ENCODE measurements at regions not wholly inside any gene's neighbourhood (a gene's known extent, or its start where the extent isn't known, plus 50 kb on each side); places are given as distances from the start of the nearest gene placed in this dataset.

DNA sequence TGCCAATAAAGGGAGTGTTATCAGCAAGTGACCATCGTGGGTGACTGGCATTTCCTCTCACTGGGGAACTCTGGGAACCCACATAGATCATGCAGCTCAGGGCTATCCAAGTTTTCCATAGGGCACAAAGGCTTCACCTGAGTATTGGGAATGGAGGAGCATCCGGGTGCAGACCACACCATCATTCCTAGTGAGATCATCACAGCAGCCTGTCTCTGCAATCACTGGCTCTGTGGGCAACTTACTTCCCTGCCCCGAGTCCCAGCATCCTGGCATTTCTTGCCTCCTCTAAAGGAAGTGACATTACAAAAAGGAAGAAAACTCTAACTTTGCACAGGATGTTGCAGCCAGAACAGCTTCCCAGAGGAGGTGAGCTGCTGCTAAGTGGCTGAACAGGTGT, 80.6 kb upstream of the SHB start:
- Histone ChIP-seq H3K36me3 (ENCODE audit: control insufficient read depth, insufficient read depth, low read length) (no peaks in the 10 kb centered on the region), H3K9ac (ENCODE audit: low read length) (no peak overlapping the region), H3K4me1 (ENCODE audit: control insufficient read depth, insufficient read depth, low read length) (no peaks in the 10 kb centered on the region), H3K27me3 (ENCODE audit: control insufficient read depth, insufficient read depth, low read length) (no peaks in the 10 kb centered on the region), H3K27ac (ENCODE audit: low read depth, low read length) (no peak overlapping the region), H3K4me3 (ENCODE audit: low read length) (no peak overlapping the region)

DNA sequence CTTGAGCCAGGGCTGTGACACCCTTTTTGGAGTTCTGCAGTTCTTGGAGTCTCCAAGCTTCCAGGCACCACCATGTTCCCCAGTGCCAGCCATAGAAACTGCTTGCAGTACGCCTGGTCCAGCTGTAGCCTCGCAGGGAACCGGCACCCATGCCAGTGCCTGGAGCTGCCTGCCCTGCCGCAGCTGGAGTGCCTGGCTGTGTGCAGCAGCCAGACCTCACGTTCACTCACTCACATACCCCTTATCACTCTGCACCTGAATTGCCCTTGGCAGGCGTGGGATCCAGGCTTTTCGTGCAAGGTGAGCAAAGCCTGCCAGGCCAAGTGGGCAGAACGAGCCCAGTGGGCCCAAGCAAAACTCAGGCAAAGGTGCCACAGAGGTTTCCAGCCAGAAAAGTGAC, 77.8 kb upstream of the SHB start:
- H3K27me3 ChIP-seq (ENCODE audit: control insufficient read depth, insufficient read depth, low read length): no peaks in the 10 kb centered on the region
- no peaks in the 10 kb centered on the region for H3K4me1 ChIP-seq (ENCODE audit: control insufficient read depth, insufficient read depth, low read length)
- H3K9ac ChIP-seq (ENCODE audit: low read length): no peak overlapping the region
- no peak overlapping the region for H3K4me3 ChIP-seq (ENCODE audit: low read length)
- H3K27ac ChIP-seq (ENCODE audit: low read depth, low read length): no peak overlapping the region
- no peaks in the 10 kb centered on the region for H3K36me3 ChIP-seq (ENCODE audit: control insufficient read depth, insufficient read depth, low read length)

DNA sequence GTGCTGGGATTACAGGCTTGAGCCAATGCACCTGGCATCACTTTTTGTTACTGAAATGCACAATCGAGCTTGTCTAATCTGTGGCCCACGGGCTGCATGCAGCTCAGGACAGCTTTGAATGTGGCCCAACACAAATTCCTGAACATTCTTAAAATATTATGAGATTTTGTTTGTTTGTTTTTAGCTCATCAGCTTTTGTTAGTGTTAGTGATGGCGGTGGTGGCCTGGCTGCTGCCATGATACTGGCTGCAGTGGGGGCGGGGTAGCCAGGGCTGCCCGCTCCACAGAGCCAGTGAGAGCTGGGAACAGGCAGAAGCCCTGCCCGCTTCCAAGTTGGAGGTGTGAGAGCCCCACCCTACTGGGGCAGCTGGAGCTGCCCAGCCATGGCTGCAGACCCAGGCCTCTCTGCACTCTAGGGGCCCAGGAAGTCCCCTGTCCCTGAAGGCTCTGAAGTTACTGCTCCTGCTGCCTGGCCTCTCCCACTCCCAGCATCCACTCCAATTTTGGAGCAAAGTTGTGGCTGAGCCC, 76.6 kb upstream of the SHB start:
- Histone ChIP-seq H3K27ac (ENCODE audit: low read depth, low read length) (no peak overlapping the region), H3K4me3 (ENCODE audit: low read length) (no peak overlapping the region), H3K4me1 (ENCODE audit: control insufficient read depth, insufficient read depth, low read length) (no peaks in the 10 kb centered on the region), H3K9ac (ENCODE audit: low read length) (no peak overlapping the region), H3K36me3 (ENCODE audit: control insufficient read depth, insufficient read depth, low read length) (no peaks in the 10 kb centered on the region), H3K27me3 (ENCODE audit: control insufficient read depth, insufficient read depth, low read length) (no peaks in the 10 kb centered on the region)

DNA sequence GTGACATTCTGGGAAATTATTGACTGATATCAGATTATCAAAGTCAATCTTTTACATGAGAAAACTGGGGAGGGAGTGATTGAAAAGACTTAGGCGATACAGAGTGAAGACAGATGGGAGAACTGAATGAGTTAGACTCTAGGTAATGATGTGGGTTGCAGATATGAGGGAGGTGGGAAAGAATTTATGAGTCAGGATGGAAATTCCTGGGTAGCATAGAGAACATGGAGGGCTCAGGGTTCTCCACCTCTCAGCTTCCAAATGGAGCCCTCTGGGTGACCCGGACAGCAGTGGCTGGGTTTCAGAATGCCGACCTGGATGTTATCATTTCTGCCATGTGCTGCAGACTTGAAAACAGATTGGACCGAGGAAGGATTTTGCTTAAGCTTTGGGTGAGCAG, 75.4 kb upstream of the SHB start:
- no peak overlapping the region for H3K27ac ChIP-seq (ENCODE audit: low read depth, low read length)
- no peak overlapping the region for H3K9ac ChIP-seq (ENCODE audit: low read length)
- no peak overlapping the region for H3K4me3 ChIP-seq (ENCODE audit: low read length)
- no peaks in the 10 kb centered on the region for H3K27me3 ChIP-seq (ENCODE audit: control insufficient read depth, insufficient read depth, low read length)
- H3K4me1 ChIP-seq (ENCODE audit: control insufficient read depth, insufficient read depth, low read length): no peaks in the 10 kb centered on the region
- no peaks in the 10 kb centered on the region for H3K36me3 ChIP-seq (ENCODE audit: control insufficient read depth, insufficient read depth, low read length)

DNA sequence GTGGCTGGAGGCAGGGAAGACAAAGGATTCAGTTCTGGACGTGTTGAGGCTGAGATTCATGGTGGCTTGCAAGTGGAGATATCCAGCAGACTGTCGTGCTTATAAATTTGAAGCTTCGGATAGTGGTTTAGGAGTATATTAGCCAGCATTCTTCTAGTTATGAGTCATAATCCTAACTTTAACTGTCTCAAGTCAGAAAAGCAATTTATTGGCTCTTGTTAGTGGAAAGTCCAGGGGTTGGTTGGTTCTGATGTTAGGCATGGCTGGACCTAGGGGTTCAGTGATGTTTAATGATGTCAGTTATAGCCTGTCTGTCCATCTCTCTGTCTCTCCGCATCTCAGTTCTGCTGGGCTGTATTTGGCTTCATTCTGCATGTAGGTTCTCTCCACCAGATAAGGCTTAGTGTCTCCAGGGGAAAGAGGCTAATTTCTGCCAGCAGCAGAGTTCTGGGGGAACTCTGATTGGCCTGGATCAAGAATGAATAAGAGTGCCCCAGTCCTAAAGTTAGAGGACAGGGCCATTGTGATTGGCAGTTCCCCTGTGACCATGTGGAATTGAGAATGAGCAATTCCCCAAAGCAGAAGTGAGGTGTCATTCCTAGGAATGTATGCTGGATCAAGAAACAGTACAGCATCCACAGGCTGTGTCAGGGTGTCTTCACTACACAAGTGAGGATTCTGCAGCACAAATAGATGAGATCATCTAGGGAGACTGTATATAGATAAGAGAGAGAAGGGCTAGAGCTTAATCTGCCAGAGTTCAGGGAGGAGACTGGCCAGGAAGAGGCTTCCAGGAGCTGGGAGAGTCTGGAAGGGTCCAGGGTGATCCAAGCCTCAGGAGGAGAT, 72.9 kb upstream of the SHB start:
- H3K4me3 ChIP-seq (ENCODE audit: low read length): no peak overlapping the region
- H3K4me1 ChIP-seq (ENCODE audit: control insufficient read depth, insufficient read depth, low read length): no peaks in the 10 kb centered on the region
- H3K27me3 ChIP-seq (ENCODE audit: control insufficient read depth, insufficient read depth, low read length): no peaks in the 10 kb centered on the region
- H3K36me3 ChIP-seq (ENCODE audit: control insufficient read depth, insufficient read depth, low read length): no peaks in the 10 kb centered on the region
- no peak overlapping the region for H3K9ac ChIP-seq (ENCODE audit: low read length)
- H3K27ac ChIP-seq (ENCODE audit: low read depth, low read length): no peak overlapping the region

DNA sequence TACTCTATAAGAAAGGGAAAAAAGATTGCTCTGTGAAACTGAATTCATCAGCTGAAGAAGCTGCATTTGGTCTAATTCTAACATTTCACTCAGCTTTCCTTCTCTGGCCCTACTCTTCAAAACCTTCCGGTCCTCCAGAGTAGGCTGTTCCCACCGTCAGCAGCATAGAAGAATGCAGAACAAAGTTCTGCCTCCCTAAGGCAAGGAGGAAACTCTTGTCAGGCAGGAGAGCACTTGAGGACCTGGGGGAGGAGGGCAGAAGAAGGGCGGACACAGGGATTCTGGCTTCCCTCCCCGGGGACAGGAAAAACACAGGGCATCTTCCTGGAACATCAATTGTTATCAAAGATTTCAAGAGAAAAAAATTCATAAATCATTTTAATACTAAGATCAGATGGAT, 69.2 kb upstream of the SHB start:
- H3K4me3 ChIP-seq (ENCODE audit: low read length): no peak overlapping the region
- no peaks in the 10 kb centered on the region for H3K27me3 ChIP-seq (ENCODE audit: control insufficient read depth, insufficient read depth, low read length)
- no peaks in the 10 kb centered on the region for H3K4me1 ChIP-seq (ENCODE audit: control insufficient read depth, insufficient read depth, low read length)
- no peak overlapping the region for H3K9ac ChIP-seq (ENCODE audit: low read length)
- no peaks in the 10 kb centered on the region for H3K36me3 ChIP-seq (ENCODE audit: control insufficient read depth, insufficient read depth, low read length)
- no peak overlapping the region for H3K27ac ChIP-seq (ENCODE audit: low read depth, low read length)

DNA sequence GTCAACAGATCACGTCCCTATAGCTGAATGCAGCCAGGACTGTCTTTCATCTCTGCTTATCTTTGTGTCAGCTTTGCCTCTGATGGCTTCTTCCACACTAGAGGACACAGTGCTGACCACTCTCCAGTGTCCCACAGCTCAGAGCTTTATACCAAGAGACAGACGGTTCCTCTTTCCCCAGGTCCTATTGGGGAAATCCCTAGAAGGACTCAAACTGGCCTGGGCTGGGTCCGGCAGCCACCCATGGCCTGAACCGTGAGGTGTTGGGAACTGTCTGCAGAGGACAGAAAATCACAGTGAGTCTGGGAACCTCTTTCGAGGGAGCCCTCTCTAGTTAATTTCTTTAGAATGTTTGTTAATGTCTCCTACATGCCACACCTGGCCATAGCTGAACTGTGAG, 68.3 kb upstream of the SHB start:
- Histone ChIP-seq H3K4me1 (ENCODE audit: control insufficient read depth, insufficient read depth, low read length) (no peaks in the 10 kb centered on the region), H3K9ac (ENCODE audit: low read length) (no peak overlapping the region), H3K27me3 (ENCODE audit: control insufficient read depth, insufficient read depth, low read length) (no peaks in the 10 kb centered on the region), H3K4me3 (ENCODE audit: low read length) (no peak overlapping the region), H3K36me3 (ENCODE audit: control insufficient read depth, insufficient read depth, low read length) (no peaks in the 10 kb centered on the region), H3K27ac (ENCODE audit: low read depth, low read length) (no peak overlapping the region)

DNA sequence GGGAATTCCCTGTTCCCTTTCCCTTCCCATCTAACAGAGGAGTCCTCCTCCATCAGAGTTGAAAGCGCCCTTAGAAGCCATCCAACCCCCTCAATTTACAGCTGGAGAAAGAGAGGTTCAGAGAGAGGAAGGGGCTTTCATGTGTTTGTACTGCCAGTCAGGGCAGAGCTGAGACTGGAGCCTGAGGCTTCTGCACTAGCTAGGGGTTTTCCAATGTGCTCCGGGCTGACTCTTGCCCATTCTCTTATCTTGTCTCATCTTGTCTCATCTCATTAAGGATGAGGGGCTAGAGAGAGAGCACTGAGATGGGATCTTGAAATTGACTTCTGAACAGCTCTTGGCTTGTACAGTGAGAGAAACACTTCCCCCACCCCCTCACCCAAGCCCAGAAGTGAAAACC, 67.4 kb upstream of the SHB start:
- H3K36me3 ChIP-seq (ENCODE audit: control insufficient read depth, insufficient read depth, low read length): no peaks in the 10 kb centered on the region
- H3K4me1 ChIP-seq (ENCODE audit: control insufficient read depth, insufficient read depth, low read length): no peaks in the 10 kb centered on the region
- H3K27ac ChIP-seq (ENCODE audit: low read depth, low read length): no peak overlapping the region
- H3K9ac ChIP-seq (ENCODE audit: low read length): no peak overlapping the region
- H3K4me3 ChIP-seq (ENCODE audit: low read length): no peak overlapping the region
- H3K27me3 ChIP-seq (ENCODE audit: control insufficient read depth, insufficient read depth, low read length): no peaks in the 10 kb centered on the region

DNA sequence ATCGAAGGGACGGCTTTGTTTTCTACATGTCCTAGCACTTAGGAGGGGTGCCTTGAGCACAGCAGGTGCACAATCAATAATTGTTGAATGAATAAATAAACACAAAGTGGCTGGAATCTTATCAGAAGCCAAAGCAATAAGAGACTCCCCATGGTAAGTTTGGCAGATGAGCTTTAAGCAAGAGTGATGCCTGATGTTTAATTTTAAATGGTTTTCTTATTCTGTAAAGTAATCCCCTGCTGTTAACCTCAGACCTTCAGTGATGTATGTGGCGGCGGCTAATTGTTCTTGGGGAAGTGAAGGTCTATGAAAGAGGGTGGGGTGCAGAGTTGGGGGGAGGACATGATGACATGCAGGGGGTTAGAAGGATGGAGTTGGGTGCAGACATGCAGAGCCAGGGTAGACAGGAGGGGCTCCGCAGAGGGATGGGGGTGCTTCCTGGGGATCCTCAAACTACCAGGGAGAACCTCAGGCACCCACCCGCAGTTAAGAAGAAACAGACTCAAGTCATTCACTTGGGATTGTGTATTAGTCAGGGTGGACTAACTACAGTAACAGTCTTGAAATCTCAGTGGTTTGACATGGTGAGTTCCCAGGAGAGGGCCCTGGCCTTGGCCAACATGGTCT, 65.7 kb upstream of the SHB start:
- no peak overlapping the region for H3K4me3 ChIP-seq (ENCODE audit: low read length)
- no peaks in the 10 kb centered on the region for H3K4me1 ChIP-seq (ENCODE audit: control insufficient read depth, insufficient read depth, low read length)
- H3K36me3 ChIP-seq (ENCODE audit: control insufficient read depth, insufficient read depth, low read length): no peaks in the 10 kb centered on the region
- H3K27me3 ChIP-seq (ENCODE audit: control insufficient read depth, insufficient read depth, low read length): no peaks in the 10 kb centered on the region
- no peak overlapping the region for H3K9ac ChIP-seq (ENCODE audit: low read length)
- no peak overlapping the region for H3K27ac ChIP-seq (ENCODE audit: low read depth, low read length)

DNA sequence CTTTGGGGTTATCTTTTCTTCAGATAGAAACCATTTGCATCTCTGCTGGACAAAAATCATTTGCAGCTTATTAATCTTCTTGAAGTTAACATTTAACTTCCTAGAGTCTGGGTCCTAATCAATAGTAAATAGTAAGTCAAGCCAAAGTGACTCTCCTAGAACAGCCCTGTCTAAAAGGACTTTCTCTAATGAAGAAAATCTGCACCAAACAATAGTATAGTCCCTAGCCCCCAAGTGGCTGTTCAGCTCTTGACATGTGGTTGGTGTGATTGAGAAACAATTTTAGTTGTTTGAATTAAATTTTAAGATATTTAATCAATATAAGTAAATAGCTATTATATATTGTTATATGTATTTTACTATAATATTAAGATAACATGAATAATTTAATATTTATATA, 64.6 kb upstream of the SHB start:
- no peak overlapping the region for H3K27ac ChIP-seq (ENCODE audit: low read depth, low read length)
- H3K9ac ChIP-seq (ENCODE audit: low read length): no peak overlapping the region
- H3K36me3 ChIP-seq (ENCODE audit: control insufficient read depth, insufficient read depth, low read length): no peaks in the 10 kb centered on the region
- H3K4me1 ChIP-seq (ENCODE audit: control insufficient read depth, insufficient read depth, low read length): no peaks in the 10 kb centered on the region
- no peaks in the 10 kb centered on the region for H3K27me3 ChIP-seq (ENCODE audit: control insufficient read depth, insufficient read depth, low read length)
- H3K4me3 ChIP-seq (ENCODE audit: low read length): no peak overlapping the region

DNA sequence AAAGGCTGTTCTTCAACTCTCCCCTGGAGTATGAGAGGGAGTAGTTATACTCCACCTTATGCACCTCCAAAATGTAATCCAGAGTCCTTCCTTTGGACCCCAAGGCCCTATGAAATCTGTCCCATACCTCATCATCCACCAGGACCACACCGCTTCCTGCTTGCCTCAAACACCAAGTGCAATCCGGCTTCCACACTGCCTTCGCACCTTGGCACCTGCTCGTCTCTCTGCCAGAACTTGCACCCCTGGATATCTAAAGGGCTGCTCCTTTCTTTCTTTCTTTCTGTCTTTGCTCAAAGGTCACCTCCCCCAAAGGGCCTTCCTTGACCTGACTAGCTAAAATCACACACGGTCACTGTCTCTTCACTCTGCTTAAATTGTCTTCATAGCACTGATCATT, 63.9 kb upstream of the SHB start:
- Histone ChIP-seq H3K4me1 (ENCODE audit: control insufficient read depth, insufficient read depth, low read length) (no peaks in the 10 kb centered on the region), H3K27me3 (ENCODE audit: control insufficient read depth, insufficient read depth, low read length) (no peaks in the 10 kb centered on the region), H3K27ac (ENCODE audit: low read depth, low read length) (no peak overlapping the region), H3K9ac (ENCODE audit: low read length) (no peak overlapping the region), H3K4me3 (ENCODE audit: low read length) (no peak overlapping the region), H3K36me3 (ENCODE audit: control insufficient read depth, insufficient read depth, low read length) (no peaks in the 10 kb centered on the region)

DNA sequence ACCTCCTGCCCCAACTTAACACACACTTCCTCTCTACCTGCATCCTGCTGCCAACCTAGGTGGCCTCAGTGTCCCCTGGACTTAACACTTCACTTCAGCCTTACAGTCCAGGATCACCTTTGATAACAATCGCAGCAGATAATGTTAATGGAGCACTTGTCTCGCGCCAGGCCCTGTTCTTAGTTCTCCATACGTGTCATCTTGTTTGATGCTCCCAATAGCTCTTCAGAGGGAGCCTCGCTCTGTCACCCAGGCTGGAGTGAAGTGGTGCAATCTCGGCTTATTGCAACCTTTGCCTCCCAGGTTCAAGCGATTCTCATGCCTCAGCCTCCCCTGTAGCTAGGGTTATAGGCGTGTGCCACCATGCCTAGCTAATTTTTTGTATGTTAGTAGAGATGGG, 62.7 kb upstream of the SHB start:
- Histone ChIP-seq H3K4me3 (ENCODE audit: low read length) (no peak overlapping the region), H3K4me1 (ENCODE audit: control insufficient read depth, insufficient read depth, low read length) (no peaks in the 10 kb centered on the region), H3K36me3 (ENCODE audit: control insufficient read depth, insufficient read depth, low read length) (no peaks in the 10 kb centered on the region), H3K9ac (ENCODE audit: low read length) (no peak overlapping the region), H3K27me3 (ENCODE audit: control insufficient read depth, insufficient read depth, low read length) (no peaks in the 10 kb centered on the region), H3K27ac (ENCODE audit: low read depth, low read length) (no peak overlapping the region)

DNA sequence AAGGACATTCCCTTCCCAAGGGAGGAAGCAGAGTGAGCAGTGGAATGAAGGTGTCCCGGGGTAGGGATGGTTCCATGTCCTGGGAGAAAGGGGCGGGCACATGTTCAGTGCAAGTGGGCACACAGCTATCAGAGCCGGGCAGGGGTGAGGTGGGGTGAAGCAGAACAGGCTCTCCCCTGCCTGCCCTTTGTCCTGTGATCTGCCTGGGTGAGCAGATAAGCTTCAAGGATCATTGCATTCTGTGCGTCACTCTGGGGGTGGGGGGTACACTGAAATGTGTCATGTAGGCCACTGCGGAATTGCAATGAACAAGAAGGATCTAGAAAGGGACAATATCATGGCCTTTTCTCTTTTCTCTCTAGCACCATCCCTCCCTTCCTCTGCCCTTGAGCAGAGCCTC, 61.7 kb upstream of the SHB start:
- no peaks in the 10 kb centered on the region for H3K27me3 ChIP-seq (ENCODE audit: control insufficient read depth, insufficient read depth, low read length)
- H3K4me1 ChIP-seq (ENCODE audit: control insufficient read depth, insufficient read depth, low read length): no peaks in the 10 kb centered on the region
- H3K9ac ChIP-seq (ENCODE audit: low read length): no peak overlapping the region
- H3K36me3 ChIP-seq (ENCODE audit: control insufficient read depth, insufficient read depth, low read length): no peaks in the 10 kb centered on the region
- no peak overlapping the region for H3K27ac ChIP-seq (ENCODE audit: low read depth, low read length)
- no peak overlapping the region for H3K4me3 ChIP-seq (ENCODE audit: low read length)
